Transverse colon (tissue), 4 donors: ENCODE measurements at regions not wholly inside any gene's neighbourhood (a gene's known extent, or its start where the extent isn't known, plus 50 kb on each side); places are given as distances from the start of the nearest gene placed in this dataset.

ENCODE experiments used
- DNase-seq: peaks from one replicate; pipeline ENCODE4 v3.0.0-alpha.2; 2019
- H3K27ac ChIP-seq, 4 donors: fragments of 200-600 bp; sonication (generic); 2 replicates each; pipeline ENCODE4 v1.5.1; 2016 to 2018; ENCODE audit warnings: inconsistent platforms in 4 of 4
- H3K27me3 ChIP-seq: fragments of 200-600 bp; sonication (generic); 2 replicates; pipeline ENCODE4 v1.5.1; 2017; ENCODE audit warnings: inconsistent platforms
- H3K36me3 ChIP-seq, 4 donors: fragments of 200-600 bp; sonication (generic); 2 replicates each; pipeline ENCODE4 v1.5.1; 2017 to 2019; ENCODE audit warnings: inconsistent platforms in 4 of 4
- H3K4me1 ChIP-seq, 4 donors: fragments of 200-600 bp; sonication (generic); 2 replicates each; pipeline ENCODE4 v1.5.1; 2017 to 2020; ENCODE audit warnings: inconsistent platforms in 4 of 4
- H3K4me3 ChIP-seq, 4 donors: fragments of 200-600 bp; sonication (generic); 1 replicate in 1 of 4; 2 replicates in 3 of 4; pipeline versions ENCODE4 v1.5.1 to v1.6.1; 2017 to 2019; ENCODE audit warnings: inconsistent platforms in 4 of 4
- H3K9me3 ChIP-seq, 2 donors: fragments of 200-600 bp; sonication (generic); 2 replicates each; pipeline ENCODE4 v1.5.1; 2017 to 2019; ENCODE audit warnings: inconsistent platforms in 2 of 2
- CTCF ChIP-seq, 5 experiments: fragments of 200-600 bp in 3 of 5; fragments of 450-650 bp in 2 of 5; sonication (generic) in 3 of 5; IDR thresholded peaks; 1 replicate in 2 of 5; 2 replicates in 3 of 5; pipeline ENCODE4 v1.5.1; 2016 to 2017; ENCODE audit warnings: antibody characterized with exemption in 5 of 5, inconsistent platforms in 3 of 5, mild to moderate bottlenecking in 2 of 5, moderate library complexity in 1 of 5
- EP300 ChIP-seq: sonication (generic); formaldehyde crosslinking; IDR thresholded peaks from one replicate; pipeline ENCODE4 v1.6.1; 2017; ENCODE audit warnings: antibody characterized with exemption, low read depth
- POLR2A ChIP-seq: fragments of 450-650 bp; IDR thresholded peaks from one replicate; pipeline ENCODE4 v1.6.1; 2016; ENCODE audit warnings: antibody characterized with exemption, mild to moderate bottlenecking, moderate library complexity
- POLR2AphosphoS5 ChIP-seq, 3 donors: sonication (generic); formaldehyde crosslinking; IDR thresholded peaks; one replicate each; pipeline ENCODE4 v1.6.1; 2016; ENCODE audit warnings: antibody characterized with exemption in 3 of 3
- WGBS, 2 donors: methylation state at CpG; one replicate each; pipeline ENCODE4 v1.1.5; 2018; ENCODE audit warnings: low coverage in 1 of 2; 5-methylcytosine and 5-hydroxymethylcytosine counted together
- in situ Hi-C, 4 donors: fragments of 200-750 bp; cut with MboI; loops; one replicate each; pipeline versions ENCODE4 v1.15.0 to v1.15.1; 2017; ENCODE audit warnings: low sequenced_read_pairs in 3 of 4, low pct_ligation_motif_present in 1 of 4, low pct_unique_long_range_greater_than_20kb in 1 of 4
- intact Hi-C: fragments of 100-400 bp; cut with DNase I; formaldehyde crosslinking; loops from one replicate; pipeline ENCODE4 v1.15.1; 2023; ENCODE audit warnings: low total_unique reads

GRCh38 chr5:12854386-12854785 lies 950.1 kb upstream of the CTNND2 start:
- TF ChIP-seq CTCF (IDR thresholded peaks at IDR 0.05), result no peak
- Histone ChIP-seq H3K9me3 (no peaks in the 10 kb centered on the region), H3K27ac (no peak overlapping the region), H3K4me3 (no peak overlapping the region), H3K27me3 (no peaks in the 10 kb centered on the region), H3K36me3 (no peaks in the 10 kb centered on the region), H3K4me1 (no peaks in the 10 kb centered on the region)
- 13 to 67% methylated on average over 1 to 5 of the region's 5 CpGs for WGBS, 2 donors
- intact Hi-C loops (no loop called here), in situ Hi-C loops (no loop called here)
- DNase-seq, result no peak

- no peak overlapping the region for H3K27ac ChIP-seq
- no peaks in the 10 kb centered on the region for H3K9me3 ChIP-seq
- no peak overlapping the region for H3K4me3 ChIP-seq
- no peaks in the 10 kb centered on the region for H3K27me3 ChIP-seq
- no peaks in the 10 kb centered on the region for H3K36me3 ChIP-seq
- no peak for TF ChIP-seq POLR2A
- TF ChIP-seq POLR2AphosphoS5 (IDR thresholded peaks at IDR 0.05), result no peak
- no peak for TF ChIP-seq EP300
- TF ChIP-seq CTCF (IDR thresholded peaks at IDR 0.05), result no peak
- intact Hi-C loops, result no loop called here
- WGBS, 2 donors, result 46 to 55% methylated on average over 4 to 5 of the region's 5 CpGs
- in situ Hi-C loops, result no loop called here
- no peaks in the 10 kb centered on the region for H3K4me1 ChIP-seq
- DNase-seq, result no peak
Measured at GRCh38 chr5:12851761-12852160, 947.5 kb upstream of the CTNND2 start.

- no peak for TF ChIP-seq POLR2A
- TF ChIP-seq EP300, result no peak
- TF ChIP-seq POLR2AphosphoS5 (IDR thresholded peaks at IDR 0.05), result no peak
- TF ChIP-seq CTCF (IDR thresholded peaks at IDR 0.05), result no peak
- Histone ChIP-seq H3K36me3 (no peaks in the 10 kb centered on the region), H3K27me3 (no peaks in the 10 kb centered on the region), H3K4me1 (no peaks in the 10 kb centered on the region), H3K4me3 (no peak overlapping the region), H3K27ac (no peak overlapping the region), H3K9me3 (no peaks in the 10 kb centered on the region)
- intact Hi-C loops, result no loop called here
- in situ Hi-C loops, result no loop called here
- no peak for DNase-seq
- WGBS, 2 donors, result 55 to 76% methylated on average over 1 of the region's 1 CpG
Measured at GRCh38 chr5:12848709-12849108, 944.5 kb upstream of the CTNND2 start.

GRCh38 chr5:12845549-12846159 lies 941.4 kb upstream of the CTNND2 start:
- Histone ChIP-seq H3K27ac (no peak overlapping the region), H3K4me3 (no peak overlapping the region), H3K27me3 (no peaks in the 10 kb centered on the region), H3K9me3 (no peaks in the 10 kb centered on the region), H3K4me1 (no peaks in the 10 kb centered on the region), H3K36me3 (no peaks in the 10 kb centered on the region)
- 84% methylated on average over 5 of the region's 5 CpGs; no CpG with 5 or more reads in 1 of the 2 donors for WGBS, 2 donors
- intact Hi-C loops, result no loop called here
- TF ChIP-seq POLR2A (no peak), EP300 (no peak), POLR2AphosphoS5 (IDR thresholded peaks at IDR 0.05) (no peak), CTCF (IDR thresholded peaks at IDR 0.05) (no peak)
- in situ Hi-C loops, result no loop called here
- no peak for DNase-seq
